RWPE1 (cell line): ENCODE measurements at regions not wholly inside any gene's neighbourhood (a gene's known extent, or its start where the extent isn't known, plus 50 kb on each side); places are given as distances from the start of the nearest gene placed in this dataset.

Experiments
- CTCF ChIA-PET: fragments of 350-600 bp; sonication (Branson Sonifier 250); formaldehyde crosslinking; extraction: SDS; loops from one replicate; lab custom pipeline; 2021; lab: Yijun Ruan, JAX
- POLR2A ChIA-PET: fragments of 400-600 bp; formaldehyde crosslinking; extraction: SDS; loops from one replicate; lab custom pipeline; 2020; ENCODE audit warnings: antibody characterized with exemption; ENCODE audit not compliant: low non-redundant PET; lab: Yijun Ruan, JAX
- DNase-seq: peaks from one replicate; pipeline ENCODE4 v3.0.0; 2012; ENCODE audit warnings: low spot score
- H3K27ac ChIP-seq: fragments of 450-650 bp; 2 replicates; pipeline ENCODE4 v1.5.1; 2017
- TF ChIP-seq, protein P1 (sequence below): fragments of 450-650 bp; conservative IDR thresholded peaks from 2 replicates; pipeline ENCODE4 v1.5.1; 2017; ENCODE audit warnings: low read depth, mild to moderate bottlenecking

DNA sequence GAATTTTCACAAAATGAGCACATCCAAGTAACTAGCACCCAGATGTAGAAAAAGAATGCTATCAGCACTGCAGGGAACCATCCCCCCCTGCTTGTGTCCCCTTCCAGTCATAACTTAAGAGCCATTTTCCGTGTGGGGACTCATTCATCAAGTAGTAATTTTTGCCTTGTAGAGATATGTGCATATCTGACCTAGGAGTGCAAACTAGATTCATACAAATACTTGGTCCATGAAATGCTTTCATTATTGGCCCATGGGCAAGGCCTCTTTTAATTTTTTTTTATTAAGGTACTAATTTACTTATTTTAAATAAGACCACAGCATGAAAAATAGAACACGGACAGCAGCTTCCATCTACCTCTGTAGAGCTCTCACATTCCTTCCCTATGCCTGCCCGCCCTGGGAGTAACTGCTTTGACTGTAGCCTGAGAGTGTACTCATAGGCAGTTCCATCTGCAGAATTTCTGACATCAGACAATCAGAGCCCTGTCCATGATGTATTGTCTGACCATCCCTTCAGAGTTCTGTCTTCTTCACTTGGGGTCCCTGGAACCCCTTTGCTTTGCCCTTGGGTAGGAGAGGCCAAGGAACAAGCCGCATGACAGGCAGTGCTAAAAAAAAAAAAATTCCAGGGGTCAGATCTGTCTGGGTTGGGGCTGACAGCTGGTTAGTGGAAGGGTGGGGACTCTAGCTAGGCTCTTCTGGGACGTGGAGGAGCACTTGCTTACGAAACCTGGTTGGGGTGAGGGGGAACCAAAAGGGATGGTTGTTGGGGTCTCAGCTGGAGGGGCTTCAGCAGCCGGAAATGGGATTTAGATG is 131.7 kb downstream of the C12orf75 start:
- POLR2A ChIA-PET = no interaction called here

DNA sequence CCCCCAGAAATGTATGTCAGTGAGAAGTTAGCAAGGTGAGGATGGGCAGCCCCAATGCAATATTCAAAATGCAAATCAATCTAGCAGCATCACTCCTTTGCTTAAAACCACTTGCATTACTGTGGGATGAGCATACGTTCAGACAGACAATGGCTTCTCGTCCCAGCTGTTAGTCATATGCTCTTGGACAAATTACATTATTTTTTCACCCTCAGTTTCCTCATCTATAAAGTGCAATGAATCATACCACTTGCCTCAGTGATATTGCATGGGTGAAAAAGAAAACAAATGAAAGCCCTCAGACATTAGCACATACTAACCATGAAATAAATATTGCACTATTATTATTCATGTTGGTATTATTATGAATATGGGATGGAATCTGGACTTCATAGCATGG is 132.3 kb downstream of the C12orf75 start:
- TF ChIP-seq, protein P1, sequence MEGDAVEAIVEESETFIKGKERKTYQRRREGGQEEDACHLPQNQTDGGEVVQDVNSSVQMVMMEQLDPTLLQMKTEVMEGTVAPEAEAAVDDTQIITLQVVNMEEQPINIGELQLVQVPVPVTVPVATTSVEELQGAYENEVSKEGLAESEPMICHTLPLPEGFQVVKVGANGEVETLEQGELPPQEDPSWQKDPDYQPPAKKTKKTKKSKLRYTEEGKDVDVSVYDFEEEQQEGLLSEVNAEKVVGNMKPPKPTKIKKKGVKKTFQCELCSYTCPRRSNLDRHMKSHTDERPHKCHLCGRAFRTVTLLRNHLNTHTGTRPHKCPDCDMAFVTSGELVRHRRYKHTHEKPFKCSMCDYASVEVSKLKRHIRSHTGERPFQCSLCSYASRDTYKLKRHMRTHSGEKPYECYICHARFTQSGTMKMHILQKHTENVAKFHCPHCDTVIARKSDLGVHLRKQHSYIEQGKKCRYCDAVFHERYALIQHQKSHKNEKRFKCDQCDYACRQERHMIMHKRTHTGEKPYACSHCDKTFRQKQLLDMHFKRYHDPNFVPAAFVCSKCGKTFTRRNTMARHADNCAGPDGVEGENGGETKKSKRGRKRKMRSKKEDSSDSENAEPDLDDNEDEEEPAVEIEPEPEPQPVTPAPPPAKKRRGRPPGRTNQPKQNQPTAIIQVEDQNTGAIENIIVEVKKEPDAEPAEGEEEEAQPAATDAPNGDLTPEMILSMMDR = no peak
- no peak overlapping the region for H3K27ac ChIP-seq
- CTCF ChIA-PET = interaction anchor here (0.6 kb wide), 1 partner anchor 309 kb away, joined by 3 read pairs; no protein-coding TSS in a partner anchor
- POLR2A ChIA-PET = no interaction called here
- DNase-seq = no peak

More for the DNA sequence above, 131.7 kb downstream of the C12orf75 start:
- no peak for DNase-seq
- CTCF ChIA-PET = interaction anchor here (0.6 kb wide), 1 partner anchor 310 kb away, joined by 3 read pairs; no protein-coding TSS in a partner anchor
- TF ChIP-seq, protein P1 = no peak
- no peak overlapping the region for H3K27ac ChIP-seq

DNA sequence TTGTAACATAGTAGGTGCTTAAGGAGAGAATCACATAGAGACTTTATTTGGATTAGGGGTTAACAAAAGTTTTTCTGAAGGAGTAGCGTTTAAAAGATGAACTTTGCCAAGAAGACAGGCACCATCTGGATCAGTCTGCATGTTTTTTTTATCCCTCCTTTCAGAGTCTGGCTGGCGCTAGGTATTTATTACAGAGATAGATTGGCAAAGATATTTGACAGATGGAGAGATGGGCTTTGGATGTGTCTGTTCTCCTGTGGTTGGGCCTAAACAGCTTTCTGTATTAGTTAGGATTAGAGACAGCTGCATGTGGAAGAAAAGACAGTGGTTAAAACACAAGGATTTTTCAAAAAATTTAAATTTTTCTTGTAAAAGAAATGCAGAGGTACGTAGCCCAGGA is 133.9 kb downstream of the C12orf75 start:
- CTCF ChIA-PET = interaction anchor here (0.6 kb wide), 1 partner anchor 222 kb away, joined by 3 read pairs; no protein-coding TSS in a partner anchor
- POLR2A ChIA-PET = no interaction called here
- no peak overlapping the region for H3K27ac ChIP-seq
- DNase-seq = no peak
- TF ChIP-seq, protein P1 = no peak

DNA sequence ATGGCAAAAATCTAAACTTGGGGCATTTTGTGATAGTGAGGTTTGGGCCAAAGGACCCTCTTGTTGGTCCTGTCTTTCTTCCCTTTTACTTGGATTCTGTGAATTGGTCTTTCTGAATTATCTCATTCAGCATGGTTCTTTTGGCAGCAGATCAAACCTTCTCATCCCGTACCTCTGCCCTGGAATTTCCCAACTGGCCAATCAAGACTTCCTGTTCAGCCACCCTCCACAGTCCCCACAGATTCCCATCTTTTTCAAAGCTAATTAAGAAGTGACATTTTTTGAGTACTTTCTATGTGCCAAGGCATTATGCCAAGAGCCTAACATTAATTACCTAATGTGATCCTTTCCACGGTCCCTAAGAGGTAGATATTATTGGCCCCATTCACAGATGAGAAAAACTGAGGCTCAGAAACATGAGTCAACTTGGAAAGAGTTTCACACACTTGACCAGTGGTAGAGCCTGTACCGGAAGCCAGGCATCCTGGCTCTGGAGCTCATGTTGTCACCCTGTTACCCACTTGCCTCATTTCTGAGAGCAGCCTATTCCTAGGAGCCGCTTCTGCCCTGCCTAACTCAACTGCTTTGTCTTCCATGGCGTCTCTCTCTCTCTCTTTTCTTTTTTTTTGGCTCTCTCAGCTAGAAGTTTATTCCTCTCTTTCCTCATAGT is 135.9 kb downstream of the C12orf75 start:
- TF ChIP-seq, protein P1 = no peak
- ChIA-PET POLR2A (no interaction called here), CTCF (interaction anchor here (0.7 kb wide), 1 partner anchor 254 kb away, joined by 4 read pairs; no protein-coding TSS in a partner anchor)
- no peak for DNase-seq
- no peak overlapping the region for H3K27ac ChIP-seq

DNA sequence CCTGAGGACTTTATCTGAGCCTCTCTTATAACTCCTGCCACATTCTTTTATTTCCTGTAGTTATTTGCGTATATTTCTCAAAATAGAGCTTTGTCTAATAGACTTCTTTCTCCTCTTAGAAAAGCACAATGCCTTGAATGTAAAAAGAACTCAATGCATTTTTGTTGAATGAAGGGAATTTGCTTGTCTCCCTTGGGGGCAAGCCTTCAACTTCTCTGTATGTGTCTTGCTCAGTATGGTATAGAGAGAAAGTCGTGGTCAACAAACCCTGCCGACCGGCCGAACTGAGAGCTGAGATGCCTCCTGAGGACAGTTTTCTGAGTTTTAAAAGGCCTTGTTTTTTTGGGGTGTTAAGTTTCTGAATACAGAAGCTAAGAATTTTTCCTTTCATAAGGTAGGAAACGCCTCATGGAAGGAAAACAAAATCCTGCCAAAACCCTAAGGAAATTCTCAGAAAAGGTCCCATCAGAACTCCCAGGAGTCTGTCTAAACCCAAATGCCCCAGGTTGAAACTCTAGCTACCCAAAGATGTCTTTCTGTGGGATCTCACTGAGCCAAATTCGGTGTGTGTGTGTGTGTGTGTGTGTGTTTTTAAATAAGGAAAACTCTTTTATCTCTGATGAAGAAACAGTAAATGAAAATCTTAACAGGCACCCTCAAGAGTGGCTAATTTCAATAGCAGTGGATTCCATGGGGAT is 136.6 kb downstream of the C12orf75 start:
- CTCF ChIA-PET = interaction anchor here (0.7 kb wide), 2 partner anchors 72 to 254 kb away, joined by 3 to 4 read pairs; no protein-coding TSS in a partner anchor
- TF ChIP-seq, protein P1 = no peak
- DNase-seq = no peak
- H3K27ac ChIP-seq = no peak overlapping the region
- POLR2A ChIA-PET = no interaction called here

DNA sequence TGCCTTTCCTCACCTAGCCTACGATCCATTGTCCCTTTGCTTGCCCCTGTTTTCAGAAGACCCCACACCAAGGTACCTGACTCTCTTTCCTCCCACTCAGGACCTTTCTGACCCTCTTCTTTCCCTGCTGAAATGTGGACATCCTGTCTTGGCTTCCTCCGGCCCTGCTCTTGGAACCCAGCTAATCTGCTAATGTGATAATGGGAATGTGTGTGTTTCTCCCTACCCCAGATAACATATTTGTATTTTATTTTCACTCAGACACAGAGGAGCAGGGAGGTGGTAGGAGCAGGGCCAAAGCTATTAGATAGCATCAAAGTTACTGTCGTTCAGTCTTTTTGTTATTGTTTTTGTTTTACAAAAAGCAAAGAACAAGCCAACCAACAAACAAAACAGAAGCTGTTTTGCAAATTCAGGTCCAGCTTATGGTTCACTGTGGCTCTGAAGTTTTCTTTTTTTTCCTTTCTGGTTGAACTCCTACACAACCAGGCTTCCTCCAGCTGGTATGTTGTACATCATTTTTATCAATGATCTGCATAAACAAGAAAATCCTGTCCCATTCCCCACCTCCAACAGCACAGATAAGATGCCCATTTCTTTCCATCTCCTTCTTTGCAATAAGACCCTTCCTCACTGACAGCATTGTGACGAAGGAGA is 137.3 kb downstream of the C12orf75 start:
- ChIA-PET POLR2A (no interaction called here), CTCF (interaction anchor here (0.7 kb wide), 2 partner anchors 71 to 411 kb away, joined by 3 read pairs; no protein-coding TSS in a partner anchor)
- H3K27ac ChIP-seq = no peak overlapping the region
- TF ChIP-seq, protein P1 = no peak
- DNase-seq = no peak
